Ovary (tissue), 3 donors: ENCODE measurements at regions not wholly inside any gene's neighbourhood (a gene's known extent, or its start where the extent isn't known, plus 50 kb on each side); places are given as distances from the start of the nearest gene placed in this dataset.

Experiments used
- CTCF ChIP-seq, 3 donors: fragments of 450-650 bp in 2 of 3; fragments of 200-600 bp in 1 of 3; IDR thresholded peaks; one replicate each; pipeline versions ENCODE4 v1.5.1 to v1.8.0; 2016 to 2022; ENCODE audit warnings: antibody characterized with exemption in 3 of 3, mild to moderate bottlenecking in 1 of 3
- EP300 ChIP-seq: sonication (generic); formaldehyde crosslinking; IDR thresholded peaks from one replicate; pipeline ENCODE4 v1.6.1; 2017; ENCODE audit warnings: antibody characterized with exemption
- POLR2A ChIP-seq: fragments of 450-650 bp; IDR thresholded peaks from one replicate; pipeline ENCODE4 v1.6.1; 2017; ENCODE audit warnings: antibody characterized with exemption, mild to moderate bottlenecking, moderate library complexity
- donor health status: DM: no; HTN: no; CAD: no.

DNA sequence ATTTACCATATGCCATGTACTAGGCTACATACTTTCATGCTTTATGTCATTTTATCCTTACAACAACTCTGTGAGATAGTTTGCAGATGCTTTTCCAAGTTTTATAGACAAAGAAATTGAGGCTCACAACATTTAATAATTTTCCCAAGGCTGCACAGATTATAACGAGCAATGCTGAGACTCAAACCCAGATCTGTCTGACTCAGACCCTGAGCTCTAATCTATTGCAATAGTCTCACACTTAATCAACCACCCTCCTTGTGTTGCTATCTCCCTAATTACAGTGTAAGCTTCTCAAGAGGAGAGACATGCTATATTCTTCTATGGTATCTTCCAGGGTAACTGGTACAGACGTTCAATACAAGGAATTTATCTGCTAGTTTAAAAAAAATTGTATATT lies 247.6 kb downstream of the WDR11 start:
- no peak for TF ChIP-seq POLR2A
- no peak for TF ChIP-seq CTCF (IDR thresholded peaks at IDR 0.05)
- no peak for TF ChIP-seq EP300
